ENCODE measurements at regions not wholly inside any gene's neighbourhood (a gene's known extent, or its start where the extent isn't known, plus 50 kb on each side); places are given as distances from the start of the nearest gene placed in this dataset.

DNA sequence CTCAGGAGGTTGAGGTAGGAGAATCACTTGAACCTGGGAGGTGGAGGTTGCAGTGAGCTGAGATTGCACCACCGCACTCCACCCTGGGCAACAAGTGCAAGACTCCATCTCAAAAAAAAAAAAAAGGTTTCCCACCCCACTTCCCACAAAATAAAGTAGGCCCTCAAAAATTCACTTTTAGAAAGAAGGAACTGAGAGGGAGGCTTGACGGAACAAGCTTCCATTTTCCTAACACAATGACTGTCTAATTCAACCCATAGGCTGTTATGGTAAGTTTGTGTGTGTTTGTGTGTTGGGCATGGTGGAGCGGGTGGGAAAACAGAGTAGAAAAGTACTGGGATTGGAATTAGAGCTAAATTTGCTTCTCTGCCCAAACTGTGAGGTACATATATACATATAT lies 98.4 kb upstream of the MAN1A1 start:
- H3K27ac ChIP-seq (ENCODE audit: extremely low read length, insufficient read depth, low read length), result no peak overlapping the region
- CTCF ChIA-PET (ENCODE audit: low intra/inter-chr PET ratio, low total read pairs), result no interaction called here
- H3K4me3 ChIP-seq (replicated peaks in 1 of 3; ENCODE audit: insufficient read depth in 1 of 3, low read depth in 2 of 3, low read length in 3 of 3), result no peak overlapping the region
- H3K9me3 ChIP-seq (ENCODE audit: low read length), result no peaks in the 10 kb centered on the region
- intact Hi-C loops (cut with micrococcal nuclease; ENCODE audit: unreplicated experiment), result loop anchor here (5.0 kb wide), 1 partner anchor 1484 kb away; no protein-coding TSS in a partner anchor
- no peaks in the 10 kb centered on the region for H3K36me3 ChIP-seq (replicated peaks in 1 of 2; ENCODE audit: control insufficient read depth in 1 of 2, insufficient read depth in 2 of 2, low read length in 2 of 2)
- no peaks in the 10 kb centered on the region for H3K4me1 ChIP-seq (ENCODE audit: insufficient read depth, low read length)
- POLR2A ChIA-PET, result no interaction called here
- H2AFZ ChIP-seq (ENCODE audit: low read length), result no peak overlapping the region
- DNase-seq (ENCODE audit: low spot score) (no peak), ATAC-seq (no peak), FAIRE-seq (no peak)
- H3K9ac ChIP-seq (ENCODE audit: insufficient read depth, low read depth, low read length), result no peak overlapping the region
- 61% methylated on average over 3 of the region's 3 CpGs for WGBS (ENCODE audit: low lambda C conversion rate)
- no TSS peak for BruUV-seq (replicated peaks)
- in situ Hi-C loops (cut with HindIII; ENCODE audit: extremely low pct_ligation_motif_present, low pct_unique_long_range_greater_than_20kb), result no loop called here
- H3K4me2 ChIP-seq (ENCODE audit: low read depth, low read length), result no peak overlapping the region
- no peaks in the 10 kb centered on the region for H4K20me1 ChIP-seq (ENCODE audit: insufficient read depth, low read length)
- H3K27me3 ChIP-seq (ENCODE audit: control insufficient read depth in 1 of 2, insufficient read depth in 2 of 2, low read length in 2 of 2), result peaks cover 0 to 2% of the 10 kb centered on the region in 2 experiments; a peak in 1 of 5 replicates
- no peaks in the 10 kb centered on the region for H3K79me2 ChIP-seq (ENCODE audit: insufficient read depth, low read length)
- no peak for TF ChIP-seq ZNF605 (CRISPR knock-in tag; IDR thresholded peaks at IDR 0.05)
- no peak for TF ChIP-seq SIN3A (IDR thresholded peaks at IDR 0.05; ENCODE audit: borderline replicate concordance, low read depth, low read length)
- TF ChIP-seq ZFP36 (IDR thresholded peaks at IDR 0.05; ENCODE audit: borderline replicate concordance, low read depth, low read length, partially characterized antibody), result no peak
- no peak for TF ChIP-seq FOXO1 (CRISPR knock-in tag; IDR thresholded peaks at IDR 0.05)
- no peak for TF ChIP-seq MED1 (CRISPR knock-in tag; IDR thresholded peaks at IDR 0.05)
- TF ChIP-seq, protein P1, sequence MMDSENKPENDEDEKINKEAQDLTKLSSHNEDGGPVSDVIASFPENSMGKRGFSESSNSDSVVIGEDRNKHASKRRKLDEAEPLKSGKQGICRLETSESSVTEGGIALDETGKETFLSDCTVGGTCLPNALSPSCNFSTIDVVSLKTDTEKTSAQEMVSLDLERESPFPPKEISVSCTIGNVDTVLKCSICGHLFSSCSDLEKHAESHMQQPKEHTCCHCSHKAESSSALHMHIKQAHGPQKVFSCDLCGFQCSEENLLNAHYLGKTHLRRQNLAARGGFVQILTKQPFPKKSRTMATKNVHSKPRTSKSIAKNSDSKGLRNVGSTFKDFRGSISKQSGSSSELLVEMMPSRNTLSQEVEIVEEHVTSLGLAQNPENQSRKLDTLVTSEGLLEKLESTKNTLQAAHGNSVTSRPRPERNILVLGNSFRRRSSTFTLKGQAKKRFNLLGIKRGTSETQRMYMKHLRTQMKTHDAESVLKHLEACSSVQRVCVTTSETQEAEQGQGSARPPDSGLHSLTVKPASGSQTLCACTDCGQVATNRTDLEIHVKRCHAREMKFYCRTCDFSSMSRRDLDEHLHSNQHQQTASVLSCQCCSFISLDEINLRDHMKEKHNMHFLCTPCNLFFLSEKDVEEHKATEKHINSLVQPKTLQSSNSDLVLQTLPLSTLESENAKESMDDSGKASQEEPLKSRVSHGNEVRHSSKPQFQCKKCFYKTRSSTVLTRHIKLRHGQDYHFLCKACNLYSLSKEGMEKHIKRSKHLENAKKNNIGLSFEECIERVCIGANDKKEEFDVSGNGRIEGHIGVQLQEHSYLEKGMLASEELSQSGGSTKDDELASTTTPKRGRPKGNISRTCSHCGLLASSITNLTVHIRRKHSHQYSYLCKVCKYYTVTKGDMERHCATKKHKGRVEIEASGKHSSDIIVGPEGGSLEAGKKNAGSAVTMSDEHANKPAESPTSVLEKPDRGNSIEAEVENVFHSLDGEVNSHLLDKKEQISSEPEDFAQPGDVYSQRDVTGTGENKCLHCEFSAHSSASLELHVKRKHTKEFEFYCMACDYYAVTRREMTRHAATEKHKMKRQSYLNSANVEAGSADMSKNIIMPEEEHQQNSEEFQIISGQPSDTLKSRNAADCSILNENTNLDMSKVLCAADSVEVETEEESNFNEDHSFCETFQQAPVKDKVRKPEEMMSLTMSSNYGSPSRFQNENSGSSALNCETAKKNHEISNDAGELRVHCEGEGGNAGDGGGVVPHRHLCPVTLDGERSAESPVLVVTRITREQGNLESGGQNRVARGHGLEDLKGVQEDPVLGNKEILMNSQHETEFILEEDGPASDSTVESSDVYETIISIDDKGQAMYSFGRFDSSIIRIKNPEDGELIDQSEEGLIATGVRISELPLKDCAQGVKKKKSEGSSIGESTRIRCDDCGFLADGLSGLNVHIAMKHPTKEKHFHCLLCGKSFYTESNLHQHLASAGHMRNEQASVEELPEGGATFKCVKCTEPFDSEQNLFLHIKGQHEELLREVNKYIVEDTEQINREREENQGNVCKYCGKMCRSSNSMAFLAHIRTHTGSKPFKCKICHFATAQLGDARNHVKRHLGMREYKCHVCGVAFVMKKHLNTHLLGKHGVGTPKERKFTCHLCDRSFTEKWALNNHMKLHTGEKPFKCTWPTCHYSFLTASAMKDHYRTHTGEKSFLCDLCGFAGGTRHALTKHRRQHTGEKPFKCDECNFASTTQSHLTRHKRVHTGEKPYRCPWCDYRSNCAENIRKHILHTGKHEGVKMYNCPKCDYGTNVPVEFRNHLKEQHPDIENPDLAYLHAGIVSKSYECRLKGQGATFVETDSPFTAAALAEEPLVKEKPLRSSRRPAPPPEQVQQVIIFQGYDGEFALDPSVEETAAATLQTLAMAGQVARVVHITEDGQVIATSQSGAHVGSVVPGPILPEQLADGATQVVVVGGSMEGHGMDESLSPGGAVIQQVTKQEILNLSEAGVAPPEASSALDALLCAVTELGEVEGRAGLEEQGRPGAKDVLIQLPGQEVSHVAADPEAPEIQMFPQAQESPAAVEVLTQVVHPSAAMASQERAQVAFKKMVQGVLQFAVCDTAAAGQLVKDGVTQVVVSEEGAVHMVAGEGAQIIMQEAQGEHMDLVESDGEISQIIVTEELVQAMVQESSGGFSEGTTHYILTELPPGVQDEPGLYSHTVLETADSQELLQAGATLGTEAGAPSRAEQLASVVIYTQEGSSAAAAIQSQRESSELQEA (CRISPR knock-in tag; IDR thresholded peaks at IDR 0.05; ENCODE audit: not compliant biosample characterization), result no peak
- no peak for TF ChIP-seq ZNF891 (CRISPR knock-in tag; IDR thresholded peaks at IDR 0.05)
- TF ChIP-seq, protein P2, sequence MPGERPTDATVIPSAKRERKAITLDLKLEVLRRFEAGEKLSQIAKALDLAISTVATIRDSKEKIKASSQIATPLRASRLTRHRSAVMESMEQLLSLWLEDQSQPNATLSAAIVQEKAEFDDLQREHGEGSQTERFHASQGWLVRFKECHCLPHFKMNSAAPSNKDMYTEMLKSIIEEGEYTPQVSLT (CRISPR knock-in tag; IDR thresholded peaks at IDR 0.05; ENCODE audit: borderline replicate concordance, low read depth), result no peak
- TF ChIP-seq SMAD1 (CRISPR knock-in tag; IDR thresholded peaks at IDR 0.05; ENCODE audit: borderline replicate concordance, low read depth), result no peak
- no peak for TF ChIP-seq ELF4 (CRISPR knock-in tag; IDR thresholded peaks at IDR 0.05; ENCODE audit: borderline replicate concordance)
- TF ChIP-seq SIX4 (CRISPR knock-in tag; IDR thresholded peaks at IDR 0.05), result no peak
- TF ChIP-seq ZNF776 (CRISPR knock-in tag; IDR thresholded peaks at IDR 0.05), result no peak
- TF ChIP-seq, protein P3, sequence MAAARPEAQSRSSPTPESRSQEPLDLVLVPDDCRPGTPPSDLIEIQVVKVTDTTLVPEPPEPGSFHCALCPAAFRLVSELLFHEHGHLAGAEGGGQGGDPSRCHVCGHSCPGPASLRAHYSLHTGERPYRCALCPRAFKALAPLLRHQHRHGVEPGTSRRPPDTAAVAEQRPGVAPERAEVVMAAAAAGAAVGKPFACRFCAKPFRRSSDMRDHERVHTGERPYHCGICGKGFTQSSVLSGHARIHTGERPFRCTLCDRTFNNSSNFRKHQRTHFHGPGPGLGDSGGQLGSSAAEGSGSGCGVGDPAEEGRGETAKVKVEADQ (CRISPR knock-in tag; IDR thresholded peaks at IDR 0.05; ENCODE audit: borderline replicate concordance), result no peak
- TF ChIP-seq ZNF333 (CRISPR knock-in tag; IDR thresholded peaks at IDR 0.05; ENCODE audit: borderline replicate concordance), result no peak
- TF ChIP-seq MEIS2 (CRISPR knock-in tag; IDR thresholded peaks at IDR 0.05), result no peak
- TF ChIP-seq ZSCAN21 (CRISPR knock-in tag; IDR thresholded peaks at IDR 0.05; ENCODE audit: borderline replicate concordance), result no peak
- TF ChIP-seq ZNF34 (CRISPR knock-in tag; IDR thresholded peaks at IDR 0.05; ENCODE audit: borderline replicate concordance), result no peak
